Adipocyte (in vitro differentiated cells): ENCODE measurements at regions not wholly inside any gene's neighbourhood (a gene's known extent, or its start where the extent isn't known, plus 50 kb on each side); places are given as distances from the start of the nearest gene placed in this dataset.
A peak's percentile ranks its signal among the peaks of the same experiment; 100 is the strongest.
"Not testable (repeated sequence)": the region's sequence is repeated elsewhere in the genome, so short reads cannot be mapped to it uniquely, and the experiment has no call there.

Experiments
- DNase-seq: peaks from one replicate; pipeline ENCODE4 v3.0.0-alpha.2; 2015; ENCODE audit warnings: low read depth
- H3K27me3 ChIP-seq: replicated peaks from 2 replicates; pipeline ENCODE4 v1.7.0; 2013; ENCODE audit warnings: mild to moderate bottlenecking, low read length, moderate library complexity; ENCODE audit not compliant: control insufficient read depth, insufficient read depth
- H3K36me3 ChIP-seq: 2 replicates; pipeline ENCODE4 v1.7.0; 2013; ENCODE audit warnings: low read length, mild to moderate bottlenecking, moderate library complexity; ENCODE audit not compliant: control insufficient read depth, insufficient read depth, severe bottlenecking
- H3K4me1 ChIP-seq: 2 replicates; pipeline ENCODE4 v1.7.0; 2013; ENCODE audit warnings: mild to moderate bottlenecking, low read length, moderate library complexity; ENCODE audit not compliant: control insufficient read depth, insufficient read depth
- H3K4me3 ChIP-seq: 2 replicates; pipeline ENCODE4 v1.7.0; 2013; ENCODE audit warnings: mild to moderate bottlenecking, low read length, moderate library complexity
- H3K9ac ChIP-seq: 2 replicates; pipeline ENCODE4 v1.7.0; 2013; ENCODE audit warnings: mild to moderate bottlenecking, low read length, moderate library complexity
- H3K9me3 ChIP-seq: 2 replicates; pipeline ENCODE4 v1.7.0; 2013; ENCODE audit warnings: mild to moderate bottlenecking, low read length, moderate library complexity; ENCODE audit not compliant: control insufficient read depth

DNA sequence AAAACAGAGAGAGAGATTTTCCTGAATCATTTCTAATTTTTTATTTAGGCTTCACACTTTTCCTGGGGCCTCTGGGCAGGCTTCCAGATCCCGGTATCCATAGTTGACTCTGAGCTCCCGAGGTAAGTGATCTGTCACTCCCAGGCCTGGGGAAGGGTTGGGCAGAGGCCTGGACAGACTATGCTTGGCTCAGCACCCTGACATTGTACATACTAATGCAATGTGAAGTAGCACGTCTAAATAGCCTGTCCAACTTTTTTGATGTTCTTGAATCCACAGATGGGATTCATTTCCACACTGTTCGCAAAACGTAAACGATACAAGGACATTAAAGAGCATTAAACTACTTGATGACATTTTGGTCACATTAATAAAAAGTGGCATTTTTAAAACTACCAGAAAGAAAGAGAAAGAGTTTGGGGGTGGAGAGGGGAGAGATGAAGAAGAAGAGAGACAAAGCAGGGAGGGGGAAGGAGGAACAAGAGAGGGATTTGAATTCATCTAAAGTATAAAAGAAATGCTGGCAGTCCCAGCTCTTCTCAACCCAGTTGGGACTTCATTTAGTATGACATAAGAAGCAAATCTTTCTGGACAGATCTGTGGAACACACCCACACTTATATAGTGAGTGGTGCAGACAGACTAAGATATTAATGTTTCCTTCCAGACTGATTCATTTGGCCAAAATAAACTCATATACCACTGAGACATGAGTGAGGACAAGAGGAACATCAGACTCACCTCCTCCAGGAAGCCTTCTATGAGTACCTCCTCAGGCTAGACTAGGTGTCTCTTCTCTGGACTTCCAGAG lies 514.2 kb downstream of the SOX6 start:
- Histone ChIP-seq H3K9ac (no peak overlapping the region), H3K4me1 (no peaks in the 10 kb centered on the region), H3K9me3 (no peaks in the 10 kb centered on the region), H3K4me3 (no peak overlapping the region), H3K36me3 (no peaks in the 10 kb centered on the region), H3K27me3 (peaks cover 17% of the 10 kb centered on the region)
- DNase-seq: no peak

DNA sequence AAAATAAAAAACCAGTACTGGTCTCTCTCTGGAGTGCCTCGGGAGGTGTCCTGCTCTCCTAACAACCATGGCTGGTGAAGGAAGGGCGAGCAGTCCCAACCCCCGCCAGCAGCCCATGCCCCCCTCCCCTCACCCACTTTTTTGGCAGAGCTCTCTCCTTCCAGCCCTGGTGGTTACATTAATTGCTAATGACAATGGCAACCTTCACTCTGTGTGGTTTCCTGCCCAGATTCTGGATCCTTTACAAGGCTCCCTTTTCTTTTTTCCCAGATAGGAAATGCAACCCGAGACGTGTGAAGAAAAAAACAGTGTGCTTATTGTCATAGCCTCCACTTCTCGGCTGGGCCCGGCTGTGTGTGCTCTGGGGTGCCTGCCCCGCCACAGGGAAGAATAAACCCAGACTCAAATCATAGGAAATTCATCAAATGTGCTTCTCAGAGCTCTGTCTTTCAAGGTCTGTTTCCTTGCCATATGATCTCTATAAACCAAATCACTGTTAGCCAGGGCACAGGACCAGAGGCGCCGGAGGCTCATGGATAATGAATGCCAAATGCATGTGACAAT lies 513.0 kb downstream of the SOX6 start:
- Histone ChIP-seq H3K4me3 (no peak overlapping the region), H3K36me3 (no peaks in the 10 kb centered on the region), H3K4me1 (no peaks in the 10 kb centered on the region), H3K27me3 (peaks cover 13% of the 10 kb centered on the region), H3K9me3 (no peaks in the 10 kb centered on the region), H3K9ac (no peak overlapping the region)
- peak; percentile 20 for DNase-seq

DNA sequence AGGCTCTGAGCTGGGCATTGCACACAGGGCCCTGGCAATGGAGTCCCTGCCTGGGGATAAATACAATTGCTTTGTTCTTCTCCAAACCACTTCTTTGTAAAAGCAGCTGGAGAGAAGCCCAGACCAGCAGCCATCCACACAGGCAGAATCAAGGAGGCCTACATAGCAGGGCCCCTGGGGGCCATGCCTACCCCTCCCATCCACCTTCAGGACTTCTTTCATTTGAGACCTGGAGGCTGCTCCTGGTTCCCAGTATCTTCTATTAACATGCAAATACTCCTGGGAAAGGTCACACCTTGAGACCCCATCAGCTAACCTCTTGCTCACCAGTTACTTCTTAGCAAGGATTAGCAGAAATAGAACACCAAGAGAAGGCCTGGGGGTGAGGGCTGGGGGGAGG lies 511.1 kb downstream of the SOX6 start:
- DNase-seq: no peak
- Histone ChIP-seq H3K27me3 (peaks cover 14% of the 10 kb centered on the region), H3K36me3 (no peaks in the 10 kb centered on the region), H3K9ac (no peak overlapping the region), H3K4me3 (no peak overlapping the region), H3K4me1 (no peaks in the 10 kb centered on the region), H3K9me3 (no peaks in the 10 kb centered on the region)

DNA sequence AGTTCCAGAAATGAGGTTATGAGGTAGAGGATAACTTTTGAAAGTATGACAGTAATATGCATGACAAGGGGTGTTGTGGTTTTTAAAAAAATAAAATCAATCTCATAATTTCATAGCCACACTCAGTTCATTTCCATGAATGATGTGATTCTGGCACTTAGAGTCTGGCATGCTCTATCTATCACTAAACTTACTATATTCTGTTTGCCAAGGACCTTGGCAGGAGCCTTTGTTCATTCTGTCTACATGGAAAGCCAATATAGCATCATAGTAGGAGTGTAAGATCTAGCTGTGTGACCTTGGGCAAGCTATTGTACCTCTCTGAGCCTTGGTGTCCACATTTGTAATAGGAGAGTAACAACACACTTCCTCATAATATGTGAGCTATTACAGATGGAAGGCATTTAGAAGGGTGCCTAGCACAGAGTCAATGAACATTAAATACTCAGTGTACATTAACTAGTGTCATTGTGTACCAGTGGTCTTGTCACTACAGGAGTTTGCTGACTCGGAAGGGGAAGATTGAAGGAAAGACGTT lies 507.6 kb downstream of the SOX6 start:
- H3K9ac ChIP-seq: no peak overlapping the region
- H3K4me1 ChIP-seq: no peaks in the 10 kb centered on the region
- H3K36me3 ChIP-seq: no peaks in the 10 kb centered on the region
- peaks cover 16% of the 10 kb centered on the region for H3K27me3 ChIP-seq
- no peak for DNase-seq
- no peaks in the 10 kb centered on the region for H3K9me3 ChIP-seq
- no peak overlapping the region for H3K4me3 ChIP-seq

DNA sequence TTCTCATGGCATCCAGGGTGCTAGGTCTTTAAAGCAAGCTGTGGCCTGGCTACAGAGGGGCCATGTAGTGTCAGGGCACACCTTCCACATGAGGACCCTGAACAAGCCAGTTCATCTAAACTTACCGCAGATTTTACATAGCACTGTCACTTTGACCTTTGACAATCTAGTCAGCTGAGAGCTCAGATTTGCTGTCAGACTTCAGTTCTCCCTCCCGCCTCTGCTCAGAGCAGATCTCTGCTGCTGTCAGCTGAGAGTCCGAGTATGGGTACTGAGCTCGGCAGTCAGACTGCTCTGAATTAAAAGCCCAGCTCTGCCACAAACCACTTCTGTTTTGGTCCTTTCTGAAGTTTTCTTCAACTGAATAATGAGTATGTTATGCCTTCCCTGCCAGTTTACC lies 507.1 kb downstream of the SOX6 start:
- H3K4me3 ChIP-seq: no peak overlapping the region
- no peaks in the 10 kb centered on the region for H3K9me3 ChIP-seq
- H3K4me1 ChIP-seq: no peaks in the 10 kb centered on the region
- no peaks in the 10 kb centered on the region for H3K36me3 ChIP-seq
- peaks cover 18% of the 10 kb centered on the region for H3K27me3 ChIP-seq
- no peak overlapping the region for H3K9ac ChIP-seq
- DNase-seq: no peak

DNA sequence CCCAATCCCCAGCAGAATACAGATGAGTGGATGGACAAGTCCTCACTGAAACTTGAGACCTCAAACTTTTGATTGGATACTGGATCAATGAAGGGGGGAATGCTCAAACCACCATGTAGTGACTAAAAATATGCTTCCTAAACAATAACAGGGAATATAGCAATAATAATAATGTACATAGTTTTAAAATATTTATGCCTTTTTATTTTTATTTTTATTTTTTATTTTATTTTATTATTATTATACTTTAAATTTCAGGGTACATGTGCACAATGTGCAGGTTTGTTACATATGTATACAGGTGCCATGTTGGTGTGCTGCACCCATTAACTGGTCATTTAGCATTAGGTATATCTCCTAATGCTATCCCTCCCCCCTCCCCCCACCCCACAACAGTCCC lies 506.0 kb downstream of the SOX6 start:
- H3K27me3 ChIP-seq: peaks cover 28% of the 10 kb centered on the region
- H3K9me3 ChIP-seq, H3K4me1 ChIP-seq, H3K9ac ChIP-seq, H3K36me3 ChIP-seq, H3K4me3 ChIP-seq, DNase-seq: not testable (repeated sequence)

DNA sequence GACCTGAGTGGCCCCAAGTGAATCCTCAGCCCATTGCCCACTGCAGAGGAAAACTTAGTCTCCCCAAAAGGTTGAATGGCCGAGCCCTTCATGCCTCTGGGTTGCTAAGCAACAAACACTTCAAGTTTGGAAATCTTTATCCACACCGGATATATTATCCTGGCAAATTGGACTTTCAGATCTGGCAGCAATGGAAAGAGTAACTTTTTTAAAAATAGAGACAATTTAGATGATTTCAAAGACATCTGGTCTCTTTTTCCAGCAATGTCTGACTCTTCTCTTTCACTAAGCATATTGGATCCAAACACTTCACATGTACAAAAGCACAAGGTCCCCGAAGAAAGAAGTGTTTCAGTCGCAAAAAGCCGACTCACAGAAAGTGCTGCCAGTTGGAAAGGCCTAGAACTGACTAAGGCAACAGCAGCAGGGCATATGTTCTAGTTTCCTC lies 505.3 kb downstream of the SOX6 start:
- Histone ChIP-seq H3K4me3 (no peak overlapping the region), H3K9me3 (no peaks in the 10 kb centered on the region), H3K27me3 (peaks cover 28% of the 10 kb centered on the region), H3K36me3 (no peaks in the 10 kb centered on the region), H3K4me1 (no peaks in the 10 kb centered on the region), H3K9ac (no peak overlapping the region)
- DNase-seq: no peak

DNA sequence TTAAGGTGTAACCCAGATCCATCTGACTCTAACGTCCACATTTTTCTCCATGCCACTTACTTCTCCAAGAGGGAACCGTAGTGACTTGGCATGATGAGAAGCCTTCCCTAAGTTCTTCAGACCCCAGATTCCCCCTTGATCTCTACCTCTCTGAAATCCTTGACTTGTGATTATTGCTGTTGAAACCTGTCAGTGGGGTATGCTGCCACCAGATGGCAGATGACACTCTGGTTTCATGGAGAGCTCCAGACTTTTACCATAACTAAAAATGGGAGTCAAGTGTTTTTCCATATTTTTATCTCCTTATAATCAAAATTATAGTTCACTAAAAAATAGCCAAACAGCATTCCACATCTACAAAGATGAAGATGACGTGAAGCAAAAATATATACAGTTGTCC lies 504.2 kb downstream of the SOX6 start:
- Histone ChIP-seq H3K4me1 (no peaks in the 10 kb centered on the region), H3K27me3 (peaks cover 30% of the 10 kb centered on the region), H3K36me3 (no peaks in the 10 kb centered on the region), H3K9ac (no peak overlapping the region), H3K9me3 (no peaks in the 10 kb centered on the region), H3K4me3 (no peak overlapping the region)
- peak; percentile 45 for DNase-seq

DNA sequence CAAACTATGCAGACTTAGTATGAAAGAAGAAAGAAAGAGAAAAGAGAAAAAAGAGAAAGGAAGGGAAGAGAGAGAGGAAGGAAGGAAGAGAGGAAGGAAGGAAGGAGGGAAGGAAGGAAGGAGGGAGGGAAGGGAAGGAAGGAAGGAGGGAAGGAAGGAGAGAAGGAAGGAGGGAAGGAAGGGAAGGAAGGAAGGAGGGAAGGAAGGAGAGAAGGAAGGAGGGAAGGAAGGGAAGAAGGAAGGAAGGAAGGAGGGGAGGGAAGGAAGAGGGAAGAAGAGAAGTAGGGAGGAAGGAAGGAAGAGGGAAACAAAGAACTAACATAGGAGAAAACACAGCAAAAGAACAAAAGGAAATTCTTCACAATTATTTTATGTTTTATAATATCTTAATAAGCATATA lies 502.1 kb downstream of the SOX6 start:
- peaks cover 35% of the 10 kb centered on the region for H3K27me3 ChIP-seq

DNA sequence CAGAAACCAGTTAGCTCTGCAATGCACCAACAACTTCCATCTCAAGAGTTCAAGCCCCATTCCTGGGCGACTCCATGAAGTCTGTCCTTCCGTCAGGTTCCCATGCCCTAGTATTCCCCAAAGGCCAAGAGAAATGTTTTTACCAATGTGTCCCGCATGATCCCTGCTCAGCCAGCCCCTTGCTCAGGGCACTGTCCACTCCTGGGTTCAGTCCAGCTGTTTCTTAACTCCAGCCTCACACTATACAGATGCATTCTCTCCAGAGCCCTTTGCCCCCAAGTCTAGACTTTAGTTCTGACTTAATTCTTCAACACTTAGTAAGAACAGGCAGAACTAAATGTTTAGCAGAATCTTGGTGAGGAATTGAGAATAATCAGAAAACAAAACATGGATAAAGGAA lies 497.5 kb downstream of the SOX6 start:
- H3K9ac ChIP-seq: no peak overlapping the region
- H3K27me3 ChIP-seq: peaks cover 51% of the 10 kb centered on the region
- DNase-seq: peak; percentile 16
- peaks cover 7% of the 10 kb centered on the region for H3K4me1 ChIP-seq
- H3K9me3 ChIP-seq: no peaks in the 10 kb centered on the region
- H3K4me3 ChIP-seq: no peak overlapping the region
- H3K36me3 ChIP-seq: no peaks in the 10 kb centered on the region

More for the DNA sequence above, 502.1 kb downstream of the SOX6 start:
- H3K9ac ChIP-seq: no peak overlapping the region
- no peaks in the 10 kb centered on the region for H3K36me3 ChIP-seq
- no peak overlapping the region for H3K4me3 ChIP-seq
- no peaks in the 10 kb centered on the region for H3K9me3 ChIP-seq
- no peaks in the 10 kb centered on the region for H3K4me1 ChIP-seq
- DNase-seq: no peak

DNA sequence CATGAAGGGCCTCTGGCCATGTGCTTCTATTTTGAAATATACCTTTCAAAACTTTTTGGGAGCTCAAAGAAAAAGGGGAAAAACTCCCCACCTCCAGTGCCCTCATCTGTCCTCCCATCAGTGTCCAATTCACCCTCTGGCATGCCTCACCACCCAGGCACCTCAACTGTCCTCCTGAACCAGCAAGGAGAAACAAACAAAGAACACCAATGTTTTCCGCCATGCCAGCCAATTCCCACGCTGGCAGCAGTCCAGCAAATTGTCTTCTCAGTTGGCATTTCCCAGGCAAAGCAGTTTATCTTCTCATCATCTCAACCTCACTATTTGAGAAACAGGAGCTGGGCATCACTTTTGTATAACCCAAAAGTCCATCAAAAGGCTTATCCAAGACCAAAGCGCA lies 496.9 kb downstream of the SOX6 start:
- peaks cover 48% of the 10 kb centered on the region for H3K27me3 ChIP-seq
- no peak overlapping the region for H3K4me3 ChIP-seq
- DNase-seq: no peak
- no peak overlapping the region for H3K9ac ChIP-seq
- no peaks in the 10 kb centered on the region for H3K36me3 ChIP-seq
- no peaks in the 10 kb centered on the region for H3K9me3 ChIP-seq
- peaks cover 7% of the 10 kb centered on the region for H3K4me1 ChIP-seq
